ENCODE measurements at regions not wholly inside any gene's neighbourhood (a gene's known extent, or its start where the extent isn't known, plus 50 kb on each side); places are given as distances from the start of the nearest gene placed in this dataset.

- TF ChIP-seq CTCF (IDR thresholded peaks at IDR 0.05; ENCODE audit: insufficient read depth, low read depth, low read length) (no peak), EZH2 (IDR thresholded peaks at IDR 0.05; ENCODE audit: insufficient read depth, low read length) (no peak)
These were observed 95.3 kb upstream of the SNX9 start for GRCh38 chr6:157727629-157728182.

Data from astrocyte (in vitro differentiated cells and primary cell).